GM12878 (cell line): ENCODE measurements at regions not wholly inside any gene's neighbourhood (a gene's known extent, or its start where the extent isn't known, plus 50 kb on each side); places are given as distances from the start of the nearest gene placed in this dataset.

ENCODE experiments used
- ATAC-seq: fragments of 200-7000 bp; cut with Tn5 transposase; 3 replicates; pipeline ENCODE4 v1.9.1; 2020; ENCODE audit warnings: mild to moderate bottlenecking, moderate library complexity
- BruUV-seq: library from RNA; stranded (reverse); fragments of 400-500 nt; replicated peaks from 2 replicates; lab custom pipeline; 2021; lab: Mats Ljungman, UMichigan
- CTCF ChIA-PET: fragments of 300-600 bp; sonication (Branson Sonifier 250); formaldehyde crosslinking; extraction: SDS; loops from one replicate; lab custom pipeline; 2021; ENCODE audit warnings: inconsistent platforms; lab: Yijun Ruan, JAX
- POLR2A ChIA-PET: fragments of 350-600 bp; formaldehyde crosslinking; extraction: SDS; loops from one replicate; lab custom pipeline; 2021; ENCODE audit warnings: inconsistent platforms; lab: Charles Lee
- RAD21 ChIA-PET: fragments of 300-600 bp; sonication (Branson Sonifier 250); formaldehyde crosslinking; loops from one replicate; lab custom pipeline; 2023; ENCODE audit warnings: antibody characterized with exemption; ENCODE audit not compliant: unreplicated experiment; lab: Charles Lee
- SMC1A ChIA-PET: fragments of 300-600 bp; sonication (Branson Sonifier 250); formaldehyde crosslinking; loops from one replicate; lab custom pipeline; 2023; ENCODE audit not compliant: unreplicated experiment, uncharacterized antibody; lab: Charles Lee
- DNase-seq: peaks from one replicate; pipeline ENCODE4 v3.0.0-alpha.2; 2011; ENCODE audit warnings: low read depth, low spot score
- FAIRE-seq: peaks from 3 replicates; lab custom pipeline; 2011; peaks lifted over from hg19 to GRCh38; lab: Jason Lieb, UNC
- H2AFZ ChIP-seq: 2 replicates; pipeline ENCODE4 v1.6.0; 2011; ENCODE audit warnings: low read depth, low read length, control low read depth; ENCODE audit not compliant: control insufficient read depth
- H3K27ac ChIP-seq: 2 replicates; pipeline ENCODE4 v1.5.1; 2011; ENCODE audit warnings: control low read depth; ENCODE audit not compliant: control insufficient read depth, insufficient read depth
- H3K27me3 ChIP-seq, 2 experiments: replicated peaks in 1 of 2; 2 replicates each; pipeline versions ENCODE4 v1.6.0 to v1.6.1; 2011; ENCODE audit warnings: low read length in 1 of 2; ENCODE audit not compliant: control insufficient read depth in 2 of 2, insufficient read depth in 2 of 2
- H3K36me3 ChIP-seq, 2 experiments: 2 replicates each; pipeline ENCODE4 v1.5.1; 2011; ENCODE audit warnings: low read length in 1 of 2; ENCODE audit not compliant: control insufficient read depth in 2 of 2, insufficient read depth in 2 of 2
- H3K4me1 ChIP-seq: 2 replicates; pipeline ENCODE4 v1.6.1; 2011; ENCODE audit warnings: mild to moderate bottlenecking, low read length, moderate library complexity, mixed read lengths; ENCODE audit not compliant: control insufficient read depth, insufficient read depth
- H3K4me2 ChIP-seq: 2 replicates; pipeline ENCODE4 v1.6.0; 2011; ENCODE audit warnings: control low read depth; ENCODE audit not compliant: control insufficient read depth, insufficient read depth
- H3K4me3 ChIP-seq: fragments of 200-600 bp; sonication (generic); 2 replicates; pipeline ENCODE4 v1.5.1; 2016
- H3K79me2 ChIP-seq: 2 replicates; pipeline ENCODE4 v1.6.0; 2011; ENCODE audit warnings: low read length; ENCODE audit not compliant: control insufficient read depth, insufficient read depth
- H3K9ac ChIP-seq: 2 replicates; pipeline ENCODE4 v1.8.0; 2011; ENCODE audit warnings: low read length, control low read depth, mixed read lengths; ENCODE audit not compliant: control insufficient read depth, insufficient read depth
- H3K9me3 ChIP-seq: replicated peaks from 3 replicates; pipeline ENCODE4 v1.5.1; 2011; ENCODE audit warnings: mild to moderate bottlenecking, low read length; ENCODE audit not compliant: control insufficient read depth, insufficient read depth
- H4K20me1 ChIP-seq: 2 replicates; pipeline ENCODE4 v1.6.0; 2011; ENCODE audit not compliant: control insufficient read depth, insufficient read depth
- CEBPZ ChIP-seq: fragments of 150-350 bp; IDR thresholded peaks from 2 replicates; pipeline ENCODE4 v1.6.1; 2016; ENCODE audit warnings: low read depth, low read length
- DPF2 ChIP-seq: fragments of 450-650 bp; IDR thresholded peaks from 2 replicates; pipeline ENCODE4 v1.6.1; 2017; ENCODE audit warnings: mild to moderate bottlenecking
- GATAD2B ChIP-seq: fragments of 450-650 bp; conservative IDR thresholded peaks from 2 replicates; pipeline ENCODE4 v1.6.1; 2017; ENCODE audit warnings: low read depth, mild to moderate bottlenecking, moderate library complexity
- HCFC1 ChIP-seq: fragments of 150-350 bp; IDR thresholded peaks from 2 replicates; pipeline ENCODE4 v1.6.1; 2014; ENCODE audit warnings: low read length
- KDM1A ChIP-seq: fragments of 200-600 bp; sonication (generic); IDR thresholded peaks from 2 replicates; pipeline ENCODE4 v1.6.1; 2016; ENCODE audit warnings: borderline replicate concordance
- MYB ChIP-seq: fragments of 150-350 bp; IDR thresholded peaks from 2 replicates; pipeline ENCODE4 v1.6.1; 2014; ENCODE audit warnings: mild to moderate bottlenecking, low read depth, low read length, borderline replicate concordance
- PBX3 ChIP-seq: IDR thresholded peaks from 2 replicates; pipeline ENCODE4 v1.6.1; 2011; ENCODE audit warnings: mild to moderate bottlenecking, low read depth, low read length, moderate library complexity; ENCODE audit not compliant: insufficient replicate concordance
- PKNOX1 ChIP-seq: fragments of 450-650 bp; IDR thresholded peaks from 2 replicates; pipeline ENCODE4 v1.6.1; 2016; ENCODE audit warnings: mild to moderate bottlenecking
- SMC3 ChIP-seq: IDR thresholded peaks from 2 replicates; pipeline ENCODE4 v1.6.1; 2011; ENCODE audit warnings: low read length, improper control_type of control experiment, borderline replicate concordance
- STAT3 ChIP-seq: IDR thresholded peaks from 2 replicates; pipeline ENCODE4 v1.6.1; 2011; ENCODE audit warnings: low read depth, low read length, improper control_type of control experiment
- TCF7 ChIP-seq: IDR thresholded peaks from 2 replicates; pipeline ENCODE4 v1.6.1; 2014; ENCODE audit warnings: antibody characterized with exemption, borderline replicate concordance
- ZNF274 ChIP-seq: IDR thresholded peaks from one replicate; pipeline ENCODE4 v1.8.0; 2011; ENCODE audit not compliant: insufficient read length, insufficient read depth
- WGBS: methylation state at CpG from one replicate; pipeline ENCODE4 v1.1.6; 2016; ENCODE audit warnings: low lambda C conversion rate; ENCODE audit not compliant: insufficient replicate concordance, insufficient coverage; ENCODE audit errors: missing lambda C conversion rate; 5-methylcytosine and 5-hydroxymethylcytosine counted together
- in situ Hi-C: fragments of 300-500 bp; cut with MboI; formaldehyde crosslinking; loops from 9 replicates; pipeline ENCODE4 v1.14.3; 2018; ENCODE audit warnings: mixed read lengths
- intact Hi-C: fragments of 100-400 bp; cut with micrococcal nuclease; formaldehyde crosslinking; loops from one replicate; pipeline ENCODE4 v1.14.2; 2022; ENCODE audit not compliant: unreplicated experiment
- TF ChIP-seq, protein P1 (sequence below): fragments of 450-650 bp; IDR thresholded peaks from 2 replicates; pipeline ENCODE4 v1.6.1; 2017; ENCODE audit warnings: mild to moderate bottlenecking, moderate library complexity

- ATAC-seq (no peak), DNase-seq (no peak), FAIRE-seq (no peak)
- Histone ChIP-seq H4K20me1 (no peaks in the 10 kb centered on the region), H3K36me3 (no peaks in the 10 kb centered on the region), H3K27me3 (no peaks in the 10 kb centered on the region), H3K9me3 (no peaks in the 10 kb centered on the region), H3K4me1 (peaks cover 6% of the 10 kb centered on the region), H2AFZ (no peak overlapping the region), H3K79me2 (no peaks in the 10 kb centered on the region), H3K9ac (no peak overlapping the region), H3K4me2 (no peak overlapping the region), H3K4me3 (no peak overlapping the region), H3K27ac (no peak overlapping the region)
- no peak for TF ChIP-seq MYB
- TF ChIP-seq PKNOX1: no peak
- TF ChIP-seq DPF2: no peak
- TF ChIP-seq KDM1A: no peak
- TF ChIP-seq STAT3: no peak
- no peak for TF ChIP-seq SMC3
- no peak for TF ChIP-seq GATAD2B
- no peak for TF ChIP-seq TCF7
- no peak for TF ChIP-seq ZNF274
- TF ChIP-seq CEBPZ: no peak
- TF ChIP-seq, protein P1, sequence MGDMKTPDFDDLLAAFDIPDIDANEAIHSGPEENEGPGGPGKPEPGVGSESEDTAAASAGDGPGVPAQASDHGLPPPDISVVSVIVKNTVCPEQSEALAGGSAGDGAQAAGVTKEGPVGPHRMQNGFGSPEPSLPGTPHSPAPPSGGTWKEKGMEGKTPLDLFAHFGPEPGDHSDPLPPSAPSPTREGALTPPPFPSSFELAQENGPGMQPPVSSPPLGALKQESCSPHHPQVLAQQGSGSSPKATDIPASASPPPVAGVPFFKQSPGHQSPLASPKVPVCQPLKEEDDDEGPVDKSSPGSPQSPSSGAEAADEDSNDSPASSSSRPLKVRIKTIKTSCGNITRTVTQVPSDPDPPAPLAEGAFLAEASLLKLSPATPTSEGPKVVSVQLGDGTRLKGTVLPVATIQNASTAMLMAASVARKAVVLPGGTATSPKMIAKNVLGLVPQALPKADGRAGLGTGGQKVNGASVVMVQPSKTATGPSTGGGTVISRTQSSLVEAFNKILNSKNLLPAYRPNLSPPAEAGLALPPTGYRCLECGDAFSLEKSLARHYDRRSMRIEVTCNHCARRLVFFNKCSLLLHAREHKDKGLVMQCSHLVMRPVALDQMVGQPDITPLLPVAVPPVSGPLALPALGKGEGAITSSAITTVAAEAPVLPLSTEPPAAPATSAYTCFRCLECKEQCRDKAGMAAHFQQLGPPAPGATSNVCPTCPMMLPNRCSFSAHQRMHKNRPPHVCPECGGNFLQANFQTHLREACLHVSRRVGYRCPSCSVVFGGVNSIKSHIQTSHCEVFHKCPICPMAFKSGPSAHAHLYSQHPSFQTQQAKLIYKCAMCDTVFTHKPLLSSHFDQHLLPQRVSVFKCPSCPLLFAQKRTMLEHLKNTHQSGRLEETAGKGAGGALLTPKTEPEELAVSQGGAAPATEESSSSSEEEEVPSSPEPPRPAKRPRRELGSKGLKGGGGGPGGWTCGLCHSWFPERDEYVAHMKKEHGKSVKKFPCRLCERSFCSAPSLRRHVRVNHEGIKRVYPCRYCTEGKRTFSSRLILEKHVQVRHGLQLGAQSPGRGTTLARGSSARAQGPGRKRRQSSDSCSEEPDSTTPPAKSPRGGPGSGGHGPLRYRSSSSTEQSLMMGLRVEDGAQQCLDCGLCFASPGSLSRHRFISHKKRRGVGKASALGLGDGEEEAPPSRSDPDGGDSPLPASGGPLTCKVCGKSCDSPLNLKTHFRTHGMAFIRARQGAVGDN: no peak
- no peak for TF ChIP-seq HCFC1
- TF ChIP-seq PBX3: no peak
- ChIA-PET SMC1A (no interaction called here), POLR2A (no interaction called here), RAD21 (no interaction called here), CTCF (interaction anchor here (0.6 kb wide), 1 partner anchor 8 kb away, joined by 3 read pairs; no protein-coding TSS in a partner anchor)
- WGBS: 0% methylated on average over 1 of the region's 1 CpG
- in situ Hi-C loops: no loop called here
- intact Hi-C loops: no loop called here
- BruUV-seq: no TSS peak
Measured at GRCh38 chr12:28082096-28082495, 108.2 kb upstream of the CCDC91 start.
